Mesenchymal stem cell (in vitro differentiated cells and primary cell): ENCODE measurements at regions not wholly inside any gene's neighbourhood (a gene's known extent, or its start where the extent isn't known, plus 50 kb on each side); places are given as distances from the start of the nearest gene placed in this dataset.

Experiments used
- DNase-seq: peaks from one replicate; pipeline ENCODE4 v3.0.0-alpha.2; 2013
- H2AFZ ChIP-seq: one replicate; pipeline ENCODE4 v1.6.1; 2013; ENCODE audit warnings: low read depth, mild to moderate bottlenecking, control low read depth, inconsistent platforms, low read length, moderate library complexity
- H2AK5ac ChIP-seq: 2 replicates; pipeline ENCODE4 v1.6.1; 2013; ENCODE audit warnings: low read length, moderate library complexity, mild to moderate bottlenecking, inconsistent platforms; ENCODE audit not compliant: severe bottlenecking
- H2BK120ac ChIP-seq: one replicate; pipeline ENCODE4 v1.6.1; 2013; ENCODE audit warnings: low read depth, mild to moderate bottlenecking, inconsistent platforms, low read length, moderate library complexity
- H2BK12ac ChIP-seq, 2 experiments: one replicate each; pipeline ENCODE4 v1.6.1; 2013; ENCODE audit warnings: inconsistent platforms in 2 of 2, low read length in 2 of 2, mild to moderate bottlenecking in 2 of 2, moderate library complexity in 2 of 2, control low read depth in 1 of 2
- H2BK15ac ChIP-seq: one replicate; pipeline ENCODE4 v1.6.1; 2013; ENCODE audit warnings: mild to moderate bottlenecking, low read depth, inconsistent platforms; ENCODE audit not compliant: poor library complexity, severe bottlenecking
- H2BK5ac ChIP-seq: 2 replicates; pipeline ENCODE4 v1.6.1; 2013; ENCODE audit warnings: low read depth, mild to moderate bottlenecking, low read length, control low read depth, inconsistent platforms; ENCODE audit not compliant: poor library complexity, severe bottlenecking
- H3K14ac ChIP-seq, 2 experiments: one replicate each; pipeline ENCODE4 v1.6.1; 2013; ENCODE audit warnings: inconsistent platforms in 2 of 2, low read length in 2 of 2, control low read depth in 1 of 2, mild to moderate bottlenecking in 1 of 2, moderate library complexity in 1 of 2
- H3K18ac ChIP-seq, 2 experiments: one replicate each; pipeline ENCODE4 v1.6.1; 2013; ENCODE audit warnings: inconsistent platforms in 2 of 2, low read length in 2 of 2, control low read depth in 1 of 2, low read depth in 1 of 2, mild to moderate bottlenecking in 1 of 2
- H3K23ac ChIP-seq, 2 experiments: one replicate each; pipeline ENCODE4 v1.6.1; 2013; ENCODE audit warnings: inconsistent platforms in 2 of 2, low read length in 2 of 2, mild to moderate bottlenecking in 2 of 2, moderate library complexity in 2 of 2, control low read depth in 1 of 2
- H3K27ac ChIP-seq: 2 replicates; pipeline ENCODE4 v1.5.1; 2013; ENCODE audit warnings: mild to moderate bottlenecking, moderate library complexity, low read length, control low read depth, inconsistent platforms; ENCODE audit not compliant: poor library complexity, severe bottlenecking
- H3K27me3 ChIP-seq, 2 experiments: 2 replicates each; pipeline versions ENCODE4 v1.6.1 to v1.7.0; 2013; ENCODE audit warnings: low read length in 2 of 2, mild to moderate bottlenecking in 2 of 2, moderate library complexity in 2 of 2, control low read depth in 1 of 2, inconsistent platforms in 1 of 2; ENCODE audit not compliant: control insufficient read depth in 1 of 2, insufficient read depth in 1 of 2
- H3K36me3 ChIP-seq, 2 experiments: 2 replicates each; pipeline versions ENCODE4 v1.6.1 to v1.7.0; 2013; ENCODE audit warnings: low read length in 2 of 2, control low read depth in 1 of 2, inconsistent platforms in 1 of 2, low read depth in 1 of 2, mild to moderate bottlenecking in 1 of 2; ENCODE audit not compliant: insufficient read depth in 2 of 2, control insufficient read depth in 1 of 2
- H3K4ac ChIP-seq, 2 experiments: one replicate each; pipeline ENCODE4 v1.6.1; 2013; ENCODE audit warnings: inconsistent platforms in 2 of 2, low read length in 2 of 2, mild to moderate bottlenecking in 2 of 2, moderate library complexity in 2 of 2, control low read depth in 1 of 2, low read depth in 1 of 2
- H3K4me1 ChIP-seq: 2 replicates; pipeline ENCODE4 v1.6.1; 2013; ENCODE audit warnings: low read depth, low read length, control low read depth; ENCODE audit not compliant: control insufficient read depth, insufficient read depth
- H3K4me2 ChIP-seq: 2 replicates; pipeline ENCODE4 v1.6.1; 2013; ENCODE audit warnings: low read length, mild to moderate bottlenecking, inconsistent platforms; ENCODE audit not compliant: poor library complexity, severe bottlenecking
- H3K4me3 ChIP-seq, 2 experiments: 2 replicates each; pipeline versions ENCODE4 v1.5.1 to v1.7.0; 2013; ENCODE audit warnings: low read length in 2 of 2, mild to moderate bottlenecking in 2 of 2, control low read depth in 1 of 2, low read depth in 1 of 2; ENCODE audit not compliant: insufficient read depth in 1 of 2
- H3K79me1 ChIP-seq: replicated peaks from 2 replicates; pipeline ENCODE4 v1.6.1; 2013; ENCODE audit warnings: mild to moderate bottlenecking, control low read depth, low read length, inconsistent platforms; ENCODE audit not compliant: poor library complexity, severe bottlenecking
- H3K9ac ChIP-seq: 2 replicates; pipeline ENCODE4 v1.7.0; 2013; ENCODE audit warnings: mild to moderate bottlenecking, low read length, moderate library complexity
- H3K9me3 ChIP-seq: 2 replicates; pipeline ENCODE4 v1.7.0; 2013; ENCODE audit warnings: mild to moderate bottlenecking, low read length; ENCODE audit not compliant: control insufficient read depth
- H4K8ac ChIP-seq: one replicate; pipeline ENCODE4 v1.6.1; 2013; ENCODE audit warnings: inconsistent platforms, mild to moderate bottlenecking, low read length, moderate library complexity
- H4K91ac ChIP-seq: one replicate; pipeline ENCODE4 v1.6.1; 2013; ENCODE audit warnings: mild to moderate bottlenecking, low read length, inconsistent platforms
- WGBS: methylation state at CpG from one replicate; pipeline ENCODE4 v1.1.7; 2013; ENCODE audit warnings: mixed read lengths; 5-methylcytosine and 5-hydroxymethylcytosine counted together

DNA sequence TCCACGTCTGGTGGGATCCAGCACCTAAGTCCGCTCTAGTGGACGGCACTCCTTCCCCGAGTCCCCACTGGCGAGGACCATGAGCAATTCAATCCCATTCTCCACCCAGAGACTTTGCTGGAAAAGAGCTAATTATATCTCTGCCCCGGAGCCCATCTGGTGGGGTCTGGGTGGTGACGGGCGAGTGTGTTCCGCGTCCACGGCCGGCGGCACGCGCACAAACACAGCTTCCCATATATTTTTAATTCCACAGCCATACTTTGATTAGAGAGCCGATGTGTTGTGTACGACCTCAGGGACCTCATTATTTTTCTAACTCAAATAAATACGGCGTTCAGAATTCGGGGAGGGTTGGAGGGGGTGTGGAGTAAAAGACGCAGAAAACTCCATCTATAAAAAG lies 64.1 kb upstream of the ADGRE5 start:
- Histone ChIP-seq H2AK5ac (no peak overlapping the region), H2BK5ac (no peak overlapping the region), H2BK12ac (no peak overlapping the region), H3K27ac (no peak overlapping the region), H3K27me3 (peaks cover 0 to 30% of the 10 kb centered on the region in 2 experiments), H2BK15ac (no peak overlapping the region), H3K14ac (no peak overlapping the region), H3K36me3 (no peaks in the 10 kb centered on the region), H3K23ac (no peak overlapping the region), H3K9ac (no peak overlapping the region), H2AFZ (no peak overlapping the region), H3K18ac (no peak overlapping the region), H3K79me1 (no peaks in the 10 kb centered on the region), H4K8ac (no peak overlapping the region), H3K4me1 (peaks cover 1% of the 10 kb centered on the region), H3K4me2 (no peak overlapping the region), H3K9me3 (peaks cover 9% of the 10 kb centered on the region), H3K4ac (no peak overlapping the region), H2BK120ac (no peak overlapping the region), H3K4me3 (no peak overlapping the region), H4K91ac (no peak overlapping the region)
- 83% methylated on average over 15 of the region's 21 CpGs for WGBS
- DNase-seq: no peak

DNA sequence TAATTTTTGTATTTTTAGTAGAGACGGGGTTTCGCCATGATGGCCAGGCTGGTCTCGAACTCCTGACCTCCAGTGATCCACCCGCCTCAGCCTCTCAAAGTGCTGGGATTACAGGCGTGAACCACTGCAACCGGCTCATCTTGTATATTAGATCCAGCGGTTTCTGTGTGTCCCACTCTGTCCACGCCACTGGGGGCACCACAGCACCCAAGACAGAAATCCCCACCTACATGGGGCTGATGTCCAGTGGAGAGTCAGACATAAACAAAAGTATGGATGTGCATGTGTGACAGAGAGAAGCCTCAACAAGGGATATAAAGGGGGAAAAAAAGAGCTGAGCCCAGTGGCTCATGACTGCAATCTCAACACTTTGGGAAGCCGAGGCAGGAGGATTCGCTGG lies 65.8 kb upstream of the ADGRE5 start:
- Histone ChIP-seq H4K8ac (no peak overlapping the region), H2BK15ac (no peak overlapping the region), H4K91ac (no peak overlapping the region), H3K9me3 (peaks cover 6% of the 10 kb centered on the region), H2AFZ (no peak overlapping the region), H3K14ac (no peak overlapping the region), H3K4ac (no peak overlapping the region), H3K18ac (no peak overlapping the region), H3K9ac (no peak overlapping the region), H3K4me3 (no peak overlapping the region), H3K4me2 (no peak overlapping the region), H3K27ac (no peak overlapping the region), H3K36me3 (no peaks in the 10 kb centered on the region), H3K4me1 (peaks cover 1% of the 10 kb centered on the region), H2BK120ac (no peak overlapping the region), H2BK5ac (no peak overlapping the region), H3K23ac (no peak overlapping the region), H3K27me3 (peaks cover 0 to 23% of the 10 kb centered on the region in 2 experiments), H2AK5ac (no peak overlapping the region), H2BK12ac (no peak overlapping the region), H3K79me1 (no peaks in the 10 kb centered on the region)
- no peak for DNase-seq
- 87% methylated on average over 7 of the region's 10 CpGs for WGBS

DNA sequence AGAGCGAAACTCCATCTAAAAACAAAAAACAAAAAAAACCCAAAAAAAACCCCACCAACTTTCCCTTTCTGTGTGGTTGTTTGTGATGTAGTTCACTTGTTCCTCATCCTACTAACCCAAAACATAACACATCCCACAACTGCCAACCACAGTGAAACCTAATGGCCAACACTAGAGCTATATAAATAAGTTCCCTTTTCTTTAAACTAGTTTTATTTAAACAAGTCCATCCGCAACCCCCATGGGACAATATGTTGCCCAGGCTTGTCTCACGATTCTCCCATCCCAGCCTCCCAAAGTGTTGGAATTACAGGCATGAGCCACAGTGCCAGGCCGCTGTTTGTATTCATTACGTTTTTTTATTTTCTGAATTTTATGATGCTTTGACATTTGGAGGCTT lies 71.2 kb upstream of the ADGRE5 start:
- H2BK120ac ChIP-seq: no peak overlapping the region
- H3K36me3 ChIP-seq: no peaks in the 10 kb centered on the region
- no peak overlapping the region for H2BK15ac ChIP-seq
- H3K4me3 ChIP-seq: no peak overlapping the region
- H3K4me2 ChIP-seq: no peak overlapping the region
- no peak overlapping the region for H3K9ac ChIP-seq
- H4K91ac ChIP-seq: no peak overlapping the region
- H3K4me1 ChIP-seq: no peaks in the 10 kb centered on the region
- peaks cover 21 to 36% of the 10 kb centered on the region in 2 experiments for H3K27me3 ChIP-seq
- no peak for DNase-seq
- 69% methylated on average over 4 of the region's 5 CpGs for WGBS
- no peak overlapping the region for H3K23ac ChIP-seq
- no peak overlapping the region for H3K18ac ChIP-seq
- H3K79me1 ChIP-seq: no peaks in the 10 kb centered on the region
- H2AK5ac ChIP-seq: no peak overlapping the region
- no peak overlapping the region for H3K4ac ChIP-seq
- H2BK12ac ChIP-seq: no peak overlapping the region
- H3K9me3 ChIP-seq: peaks cover 12% of the 10 kb centered on the region
- no peak overlapping the region for H2BK5ac ChIP-seq
- H2AFZ ChIP-seq: no peak overlapping the region
- H4K8ac ChIP-seq: no peak overlapping the region
- H3K27ac ChIP-seq: no peak overlapping the region
- H3K14ac ChIP-seq: no peak overlapping the region

DNA sequence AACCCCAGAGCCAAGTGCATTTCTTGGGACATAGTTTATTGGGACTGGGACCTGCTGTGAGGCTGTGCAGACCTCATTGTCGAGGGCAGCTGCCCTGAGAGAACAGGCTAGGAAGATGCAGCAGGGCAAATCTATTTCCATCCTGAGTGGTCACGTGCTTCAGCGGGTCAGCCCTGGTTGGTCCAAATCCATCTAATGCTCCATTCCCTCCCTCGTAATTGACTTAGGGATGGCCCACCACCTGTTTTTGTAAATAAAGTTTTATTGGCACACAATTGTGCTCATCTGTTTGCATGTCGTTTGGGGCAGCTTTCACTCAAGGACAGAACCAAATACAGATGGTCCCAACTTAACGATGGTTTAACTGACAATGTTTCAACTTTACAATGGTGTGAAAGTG lies 75.5 kb upstream of the ADGRE5 start:
- Histone ChIP-seq H2AFZ (no peak overlapping the region), H3K18ac (no peak overlapping the region), H3K27ac (no peak overlapping the region), H2BK120ac (no peak overlapping the region), H3K9ac (no peak overlapping the region), H3K27me3 (peaks cover 21 to 64% of the 10 kb centered on the region in 2 experiments), H2BK15ac (no peak overlapping the region), H3K79me1 (no peaks in the 10 kb centered on the region), H3K23ac (no peak overlapping the region), H3K4me1 (peaks cover 2% of the 10 kb centered on the region), H3K4ac (no peak overlapping the region), H3K14ac (no peak overlapping the region), H2BK5ac (no peak overlapping the region), H2BK12ac (no peak overlapping the region), H3K9me3 (peaks cover 12% of the 10 kb centered on the region), H3K4me3 (no peak overlapping the region), H3K4me2 (no peak overlapping the region), H4K8ac (no peak overlapping the region), H3K36me3 (no peaks in the 10 kb centered on the region), H2AK5ac (no peak overlapping the region), H4K91ac (no peak overlapping the region)
- DNase-seq: no peak
- WGBS: 80% methylated on average over 5 of the region's 6 CpGs
